ENCODE measurements at regions not wholly inside any gene's neighbourhood (a gene's known extent, or its start where the extent isn't known, plus 50 kb on each side); places are given as distances from the start of the nearest gene placed in this dataset.

- TF ChIP-seq EZH2 (IDR thresholded peaks at IDR 0.05; ENCODE audit: insufficient read depth, poor library complexity, severe bottlenecking), result no peak
- no peak for TF ChIP-seq EZH2phosphoT487 (IDR thresholded peaks at IDR 0.05; ENCODE audit: insufficient read depth, low read depth)
Measured at GRCh38 chr2:18643326-18644114, 54.2 kb upstream of the NT5C1B start.
